ENCODE measurements at regions not wholly inside any gene's neighbourhood (a gene's known extent, or its start where the extent isn't known, plus 50 kb on each side); places are given as distances from the start of the nearest gene placed in this dataset.

GRCh38 chr18:54692463-54692862 lies 101.4 kb downstream of the DYNAP start:
- TF ChIP-seq CHD2 (IDR thresholded peaks at IDR 0.05; ENCODE audit: low read depth, low read length) (no peak), TBP (optimal IDR thresholded peaks at IDR 0.05; ENCODE audit: low read depth, low read length) (no peak), EP300 (IDR thresholded peaks at IDR 0.05; ENCODE audit: low read length) (no peak), IRF1 (CRISPR knock-in tag; IDR thresholded peaks at IDR 0.05; ENCODE audit: borderline replicate concordance) (no peak), ZEB2 (IDR thresholded peaks at IDR 0.05) (no peak), LARP7 (IDR thresholded peaks at IDR 0.05) (no peak), RFX5 (IDR thresholded peaks at IDR 0.05; ENCODE audit: low read depth, low read length) (no peak), EZH2 (IDR thresholded peaks at IDR 0.05; ENCODE audit: borderline replicate concordance, low read depth, low read length) (no peak), ZBTB33 (CRISPR knock-in tag; IDR thresholded peaks at IDR 0.05) (no peak)
